Uterus (tissue), 2 donors: ENCODE measurements at regions not wholly inside any gene's neighbourhood (a gene's known extent, or its start where the extent isn't known, plus 50 kb on each side); places are given as distances from the start of the nearest gene placed in this dataset.

Experiments used
- POLR2A ChIP-seq, 2 donors: fragments of 450-650 bp; IDR thresholded peaks; one replicate each; pipeline ENCODE4 v1.6.1; 2016; ENCODE audit warnings: antibody characterized with exemption in 2 of 2, mild to moderate bottlenecking in 1 of 2, moderate library complexity in 1 of 2
- TF ChIP-seq, protein P1 (sequence below), 4 experiments: fragments of 200-600 bp in 2 of 4; fragments of 450-650 bp in 2 of 4; sonication (generic) in 2 of 4; IDR thresholded peaks; one replicate each; pipeline ENCODE4 v1.5.1; 2016 to 2019; ENCODE audit warnings: antibody characterized with exemption in 4 of 4, mild to moderate bottlenecking in 2 of 4, moderate library complexity in 1 of 4

GRCh38 chr13:22144806-22145205, 473.9 kb downstream of the FGF9 start:
- TF ChIP-seq, protein P1, sequence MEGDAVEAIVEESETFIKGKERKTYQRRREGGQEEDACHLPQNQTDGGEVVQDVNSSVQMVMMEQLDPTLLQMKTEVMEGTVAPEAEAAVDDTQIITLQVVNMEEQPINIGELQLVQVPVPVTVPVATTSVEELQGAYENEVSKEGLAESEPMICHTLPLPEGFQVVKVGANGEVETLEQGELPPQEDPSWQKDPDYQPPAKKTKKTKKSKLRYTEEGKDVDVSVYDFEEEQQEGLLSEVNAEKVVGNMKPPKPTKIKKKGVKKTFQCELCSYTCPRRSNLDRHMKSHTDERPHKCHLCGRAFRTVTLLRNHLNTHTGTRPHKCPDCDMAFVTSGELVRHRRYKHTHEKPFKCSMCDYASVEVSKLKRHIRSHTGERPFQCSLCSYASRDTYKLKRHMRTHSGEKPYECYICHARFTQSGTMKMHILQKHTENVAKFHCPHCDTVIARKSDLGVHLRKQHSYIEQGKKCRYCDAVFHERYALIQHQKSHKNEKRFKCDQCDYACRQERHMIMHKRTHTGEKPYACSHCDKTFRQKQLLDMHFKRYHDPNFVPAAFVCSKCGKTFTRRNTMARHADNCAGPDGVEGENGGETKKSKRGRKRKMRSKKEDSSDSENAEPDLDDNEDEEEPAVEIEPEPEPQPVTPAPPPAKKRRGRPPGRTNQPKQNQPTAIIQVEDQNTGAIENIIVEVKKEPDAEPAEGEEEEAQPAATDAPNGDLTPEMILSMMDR (IDR thresholded peaks at IDR 0.05), result no peak
- no peak for TF ChIP-seq POLR2A (IDR thresholded peaks at IDR 0.05)
